ENCODE measurements at regions not wholly inside any gene's neighbourhood (a gene's known extent, or its start where the extent isn't known, plus 50 kb on each side); places are given as distances from the start of the nearest gene placed in this dataset.

- no peaks in the 10 kb centered on the region for H3K27me3 ChIP-seq
- intact Hi-C loops (cut with DNase I) = no loop called here
- H3K4me1 ChIP-seq = no peaks in the 10 kb centered on the region
- no peaks in the 10 kb centered on the region for H3K36me3 ChIP-seq
- H3K27ac ChIP-seq = no peak overlapping the region
- 66 to 71% methylated on average over 7 of the region's 7 CpGs for WGBS, 2 donors
- TF ChIP-seq CTCF (IDR thresholded peaks at IDR 0.05) (no peak), POLR2A (IDR thresholded peaks at IDR 0.05) (no peak)
- DNase-seq = no peak
- no peaks in the 10 kb centered on the region for H3K9me3 ChIP-seq
- no peak overlapping the region for H3K4me3 ChIP-seq (replicated peaks in 1 of 3)
Observed at GRCh38 chr18:8948471-8949149, 153.9 kb upstream of the NDUFV2 start.

GRCh38 chr18:8949206-8949605 lies 153.3 kb upstream of the NDUFV2 start:
- no peak for TF ChIP-seq CTCF (IDR thresholded peaks at IDR 0.05)
- no peak for TF ChIP-seq POLR2A (IDR thresholded peaks at IDR 0.05)
- Histone ChIP-seq H3K9me3 (no peaks in the 10 kb centered on the region), H3K36me3 (no peaks in the 10 kb centered on the region), H3K4me1 (no peaks in the 10 kb centered on the region), H3K27ac (no peak overlapping the region), H3K4me3 (replicated peaks in 1 of 3) (no peak overlapping the region), H3K27me3 (no peaks in the 10 kb centered on the region)
- WGBS, 2 donors = 29 to 38% methylated on average over 11 to 13 of the region's 13 CpGs
- intact Hi-C loops (cut with DNase I) = no loop called here
- no peak for DNase-seq

GRCh38 chr18:8951491-8951890 lies 151.0 kb upstream of the NDUFV2 start:
- 74 to 82% methylated on average over 2 of the region's 2 CpGs for WGBS, 2 donors
- no peak overlapping the region for H3K4me3 ChIP-seq (replicated peaks in 1 of 3)
- H3K27ac ChIP-seq = no peak overlapping the region
- no peaks in the 10 kb centered on the region for H3K9me3 ChIP-seq
- intact Hi-C loops (cut with DNase I) = no loop called here
- no peaks in the 10 kb centered on the region for H3K4me1 ChIP-seq
- no peaks in the 10 kb centered on the region for H3K36me3 ChIP-seq
- DNase-seq = no peak
- TF ChIP-seq CTCF (IDR thresholded peaks at IDR 0.05) = no peak
- TF ChIP-seq POLR2A (IDR thresholded peaks at IDR 0.05) = no peak
- no peaks in the 10 kb centered on the region for H3K27me3 ChIP-seq

- no peak for TF ChIP-seq CTCF (IDR thresholded peaks at IDR 0.05)
- TF ChIP-seq POLR2A (IDR thresholded peaks at IDR 0.05) = no peak
- WGBS, 2 donors = 86 to 96% methylated on average over 4 to 5 of the region's 5 CpGs
- Histone ChIP-seq H3K27me3 (no peaks in the 10 kb centered on the region), H3K27ac (no peak overlapping the region), H3K4me3 (replicated peaks in 1 of 3) (no peak overlapping the region), H3K36me3 (no peaks in the 10 kb centered on the region), H3K4me1 (no peaks in the 10 kb centered on the region), H3K9me3 (no peaks in the 10 kb centered on the region)
- intact Hi-C loops (cut with DNase I) = no loop called here
- DNase-seq = no peak
Observed at GRCh38 chr18:8952174-8952573, 150.3 kb upstream of the NDUFV2 start.

- 87 to 88% methylated on average over 10 of the region's 10 CpGs for WGBS, 2 donors
- Histone ChIP-seq H3K4me1 (no peaks in the 10 kb centered on the region), H3K27me3 (no peaks in the 10 kb centered on the region), H3K9me3 (no peaks in the 10 kb centered on the region), H3K27ac (no peak overlapping the region), H3K4me3 (replicated peaks in 1 of 3) (no peak overlapping the region), H3K36me3 (no peaks in the 10 kb centered on the region)
- TF ChIP-seq POLR2A (IDR thresholded peaks at IDR 0.05) = no peak
- TF ChIP-seq CTCF (IDR thresholded peaks at IDR 0.05) = no peak
- DNase-seq = no peak
- intact Hi-C loops (cut with DNase I) = no loop called here
Observed at GRCh38 chr18:8952769-8953760, 149.4 kb upstream of the NDUFV2 start.

Data from thyroid gland (tissue), 4 donors.